ENCODE measurements at regions not wholly inside any gene's neighbourhood (a gene's known extent, or its start where the extent isn't known, plus 50 kb on each side); places are given as distances from the start of the nearest gene placed in this dataset.

DNA sequence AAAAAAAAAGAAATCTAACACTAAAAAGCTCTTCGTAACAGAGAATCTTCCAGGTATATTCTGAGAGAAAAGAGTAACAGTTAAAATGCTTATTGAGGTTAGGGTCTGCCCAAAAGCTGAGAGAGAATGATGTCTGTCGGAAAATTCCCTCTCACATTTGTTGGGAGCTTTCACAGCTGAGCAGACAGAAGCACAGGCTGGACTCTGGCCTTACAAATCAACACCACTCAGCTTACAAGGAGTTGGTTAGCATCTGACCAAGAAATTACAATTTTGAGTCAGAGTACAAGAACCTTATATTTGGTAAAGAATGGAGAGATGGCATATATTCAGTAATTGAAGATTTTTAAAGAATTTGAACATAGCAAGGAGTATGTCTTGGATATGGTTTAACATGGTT, 1561.0 kb upstream of the RAG2 start:
- CTCF ChIA-PET, result no interaction called here
- POLR2A ChIA-PET, result no interaction called here
- no peak for DNase-seq (ENCODE audit: low read depth)
- TF ChIP-seq CTCF (IDR thresholded peaks at IDR 0.05; ENCODE audit: insufficient read depth, low read depth, low read length), result no peak
- Histone ChIP-seq H3K27me3 (ENCODE audit: control insufficient read depth, insufficient read depth, low read length) (no peaks in the 10 kb centered on the region), H3K36me3 (ENCODE audit: control insufficient read depth, insufficient read depth, low read length) (no peaks in the 10 kb centered on the region), H3K4me3 (ENCODE audit: low read depth, low read length) (no peak overlapping the region)

DNA sequence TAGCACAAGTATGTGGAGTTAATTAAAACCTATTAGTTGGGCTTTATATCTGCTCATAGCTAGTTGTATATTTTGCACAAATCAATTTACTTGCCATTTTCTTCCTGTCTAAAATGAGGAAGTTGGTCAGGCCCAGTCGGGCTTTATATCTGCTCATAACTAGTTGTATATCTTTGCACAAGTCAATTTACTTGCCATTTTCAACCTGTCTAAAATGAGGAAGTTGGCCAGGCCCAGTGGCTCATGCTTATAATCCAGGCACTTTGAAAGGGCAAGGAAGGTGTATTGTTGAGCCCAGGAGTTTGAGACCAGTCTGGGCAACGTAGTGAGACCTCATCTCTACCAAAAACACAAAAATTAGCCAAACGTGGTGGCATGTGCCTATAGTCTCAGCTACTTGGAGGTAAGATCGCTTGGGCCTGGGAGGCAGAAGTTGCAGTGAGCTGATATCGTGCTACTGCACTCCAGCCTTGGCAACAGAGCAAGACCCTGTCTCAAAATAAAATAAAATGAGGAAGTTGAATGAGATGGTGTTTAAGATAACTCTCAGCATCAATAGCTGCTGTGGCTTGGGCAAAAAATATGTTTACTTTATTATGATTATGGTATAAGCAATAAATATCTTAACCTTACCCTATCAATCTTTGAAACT, 1558.6 kb upstream of the RAG2 start:
- ChIA-PET CTCF (interaction anchor here (1.5 kb wide), 1 partner anchor 11 kb away, joined by 4 read pairs; no protein-coding TSS in a partner anchor), POLR2A (no interaction called here)
- DNase-seq (ENCODE audit: low read depth), result no peak
- no peak for TF ChIP-seq CTCF (IDR thresholded peaks at IDR 0.05; ENCODE audit: insufficient read depth, low read depth, low read length)
- H3K36me3 ChIP-seq (ENCODE audit: control insufficient read depth, insufficient read depth, low read length), result no peaks in the 10 kb centered on the region
- no peak overlapping the region for H3K4me3 ChIP-seq (ENCODE audit: low read depth, low read length)
- no peaks in the 10 kb centered on the region for H3K27me3 ChIP-seq (ENCODE audit: control insufficient read depth, insufficient read depth, low read length)

DNA sequence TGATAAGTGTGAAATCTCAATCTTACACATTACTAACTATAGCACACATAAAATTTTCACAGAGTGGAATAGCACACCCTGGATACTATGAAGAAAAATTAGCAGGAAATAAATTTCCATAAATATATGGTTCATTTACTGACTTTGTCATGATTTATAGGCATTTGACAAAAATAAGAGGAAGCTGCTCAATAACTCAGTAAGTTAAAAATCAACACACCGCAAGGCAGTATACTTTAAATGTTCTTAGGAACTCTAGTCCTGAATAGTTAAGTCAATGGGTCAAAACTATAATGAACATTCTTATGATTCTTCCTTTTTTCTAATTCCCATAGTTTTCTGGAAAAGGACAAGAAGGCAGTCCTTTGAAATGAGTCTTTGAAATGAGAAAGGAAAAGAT, 1557.8 kb upstream of the RAG2 start:
- ChIA-PET POLR2A (no interaction called here), CTCF (interaction anchor here (1.5 kb wide), 1 partner anchor 12 kb away, joined by 4 read pairs; no protein-coding TSS in a partner anchor)
- no peaks in the 10 kb centered on the region for H3K27me3 ChIP-seq (ENCODE audit: control insufficient read depth, insufficient read depth, low read length)
- no peak for DNase-seq (ENCODE audit: low read depth)
- TF ChIP-seq CTCF (IDR thresholded peaks at IDR 0.05; ENCODE audit: insufficient read depth, low read depth, low read length), result no peak
- H3K36me3 ChIP-seq (ENCODE audit: control insufficient read depth, insufficient read depth, low read length), result no peaks in the 10 kb centered on the region
- H3K4me3 ChIP-seq (ENCODE audit: low read depth, low read length), result no peak overlapping the region

DNA sequence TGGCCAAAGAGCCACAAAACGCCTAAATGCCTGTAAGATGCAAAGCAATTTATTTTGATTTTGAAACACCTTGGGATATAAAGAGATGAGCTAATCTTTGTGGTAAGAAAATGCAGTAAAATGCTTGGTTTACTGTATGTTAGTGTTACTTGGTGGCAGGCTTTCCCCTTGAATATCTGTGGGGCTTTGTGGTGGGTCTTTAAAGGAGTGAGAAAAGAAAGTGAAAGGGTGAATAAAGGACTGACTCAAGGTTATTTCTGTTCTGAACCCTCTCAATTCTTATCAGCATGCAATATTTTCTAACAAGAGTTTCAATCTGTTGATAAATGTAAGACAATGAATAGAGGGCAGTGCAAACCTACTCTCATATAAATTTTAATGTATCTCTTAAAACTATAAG, 1555.9 kb upstream of the RAG2 start:
- no peak for DNase-seq (ENCODE audit: low read depth)
- CTCF ChIA-PET, result no interaction called here
- H3K4me3 ChIP-seq (ENCODE audit: low read depth, low read length), result no peak overlapping the region
- POLR2A ChIA-PET, result no interaction called here
- H3K36me3 ChIP-seq (ENCODE audit: control insufficient read depth, insufficient read depth, low read length), result no peaks in the 10 kb centered on the region
- TF ChIP-seq CTCF (IDR thresholded peaks at IDR 0.05; ENCODE audit: insufficient read depth, low read depth, low read length), result no peak
- H3K27me3 ChIP-seq (ENCODE audit: control insufficient read depth, insufficient read depth, low read length), result no peaks in the 10 kb centered on the region

GRCh38 chr11:38143852-38144251, 1545.8 kb upstream of the RAG2 start:
- Histone ChIP-seq H3K27me3 (ENCODE audit: control insufficient read depth, insufficient read depth, low read length) (no peaks in the 10 kb centered on the region), H3K4me3 (ENCODE audit: low read depth, low read length) (no peak overlapping the region), H3K36me3 (ENCODE audit: control insufficient read depth, insufficient read depth, low read length) (no peaks in the 10 kb centered on the region)
- ChIA-PET POLR2A (no interaction called here), CTCF (no interaction called here)
- no peak for TF ChIP-seq CTCF (IDR thresholded peaks at IDR 0.05; ENCODE audit: insufficient read depth, low read depth, low read length)
- DNase-seq (ENCODE audit: low read depth), result no peak
